Smooth muscle cell (in vitro differentiated cells): ENCODE measurements at regions not wholly inside any gene's neighbourhood (a gene's known extent, or its start where the extent isn't known, plus 50 kb on each side); places are given as distances from the start of the nearest gene placed in this dataset.

Source experiments
- DNase-seq: peaks from one replicate; lab custom pipeline; 2025; ENCODE audit not compliant: unreplicated experiment; lab: John Stamatoyannopoulos, UW
- H2AFZ ChIP-seq: fragments of 200-600 bp; sonication (generic); 2 replicates; pipeline ENCODE4 v1.6.0; 2016; ENCODE audit warnings: antibody characterized with exemption, low read depth, mild to moderate bottlenecking
- H3F3A ChIP-seq: fragments of 200-600 bp; sonication (generic); 2 replicates; pipeline ENCODE4 v1.6.0; 2017; ENCODE audit warnings: antibody characterized with exemption, low read depth
- H3K27ac ChIP-seq: fragments of 200-600 bp; sonication (generic); 2 replicates; pipeline ENCODE4 v1.5.1; 2016; ENCODE audit warnings: low read depth, mild to moderate bottlenecking
- H3K27me3 ChIP-seq: fragments of 200-600 bp; sonication (generic); 2 replicates; pipeline ENCODE4 v1.6.1; 2016; ENCODE audit warnings: low read depth, mild to moderate bottlenecking
- H3K36me3 ChIP-seq: fragments of 200-600 bp; sonication (generic); 2 replicates; pipeline ENCODE4 v1.5.1; 2016; ENCODE audit warnings: low read depth
- H3K4me1 ChIP-seq: fragments of 200-600 bp; sonication (generic); 2 replicates; pipeline ENCODE4 v1.5.1; 2016; ENCODE audit warnings: low read depth
- H3K4me2 ChIP-seq: fragments of 200-600 bp; sonication (generic); 2 replicates; pipeline ENCODE4 v1.6.0; 2016; ENCODE audit warnings: mild to moderate bottlenecking
- H3K4me3 ChIP-seq: fragments of 200-600 bp; sonication (generic); 2 replicates; pipeline ENCODE4 v1.5.1; 2016; ENCODE audit warnings: mild to moderate bottlenecking
- H3K79me2 ChIP-seq: fragments of 200-600 bp; sonication (generic); 2 replicates; pipeline ENCODE4 v1.6.0; 2016; ENCODE audit warnings: low read depth, mild to moderate bottlenecking
- H3K9ac ChIP-seq: fragments of 200-600 bp; sonication (generic); 2 replicates; pipeline ENCODE4 v1.6.0; 2016; ENCODE audit warnings: low read depth
- H3K9me3 ChIP-seq: fragments of 200-600 bp; sonication (generic); replicated peaks from 2 replicates; pipeline ENCODE4 v1.5.1; 2016; ENCODE audit warnings: low read depth
- H4K20me1 ChIP-seq: fragments of 200-600 bp; sonication (generic); 2 replicates; pipeline ENCODE4 v1.6.0; 2016; ENCODE audit warnings: low read depth
- WGBS: methylation state at CpG from one replicate; pipeline ENCODE4 v1.1.7; 2016; ENCODE audit warnings: low lambda C conversion rate; 5-methylcytosine and 5-hydroxymethylcytosine counted together
- TF ChIP-seq, protein P1 (sequence below): fragments of 200-600 bp; sonication (generic); IDR thresholded peaks from 2 replicates; pipeline ENCODE4 v1.5.1; 2017; ENCODE audit warnings: borderline replicate concordance, mild to moderate bottlenecking, antibody characterized with exemption; ENCODE audit not compliant: insufficient read depth, poor library complexity, severe bottlenecking

DNA sequence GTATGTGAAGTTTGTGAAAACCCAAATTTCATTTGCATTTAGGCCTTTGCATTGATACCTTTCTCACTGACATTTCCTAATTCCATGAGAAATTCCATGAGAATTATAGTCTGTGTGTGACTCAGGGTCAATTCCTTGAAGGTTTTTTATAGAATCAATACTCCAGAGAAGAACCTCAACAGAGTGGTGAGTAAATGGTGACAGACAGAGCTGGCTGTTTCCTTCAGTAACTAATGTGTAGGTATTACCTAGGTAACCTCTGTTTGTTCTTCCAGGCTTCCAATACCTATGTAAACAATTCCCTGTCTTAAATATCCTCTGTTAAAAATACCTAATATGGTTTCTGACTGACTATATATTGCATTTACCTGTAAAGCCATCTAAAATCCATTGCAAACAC lies 117.0 kb downstream of the TTC8 start:
- TF ChIP-seq, protein P1, sequence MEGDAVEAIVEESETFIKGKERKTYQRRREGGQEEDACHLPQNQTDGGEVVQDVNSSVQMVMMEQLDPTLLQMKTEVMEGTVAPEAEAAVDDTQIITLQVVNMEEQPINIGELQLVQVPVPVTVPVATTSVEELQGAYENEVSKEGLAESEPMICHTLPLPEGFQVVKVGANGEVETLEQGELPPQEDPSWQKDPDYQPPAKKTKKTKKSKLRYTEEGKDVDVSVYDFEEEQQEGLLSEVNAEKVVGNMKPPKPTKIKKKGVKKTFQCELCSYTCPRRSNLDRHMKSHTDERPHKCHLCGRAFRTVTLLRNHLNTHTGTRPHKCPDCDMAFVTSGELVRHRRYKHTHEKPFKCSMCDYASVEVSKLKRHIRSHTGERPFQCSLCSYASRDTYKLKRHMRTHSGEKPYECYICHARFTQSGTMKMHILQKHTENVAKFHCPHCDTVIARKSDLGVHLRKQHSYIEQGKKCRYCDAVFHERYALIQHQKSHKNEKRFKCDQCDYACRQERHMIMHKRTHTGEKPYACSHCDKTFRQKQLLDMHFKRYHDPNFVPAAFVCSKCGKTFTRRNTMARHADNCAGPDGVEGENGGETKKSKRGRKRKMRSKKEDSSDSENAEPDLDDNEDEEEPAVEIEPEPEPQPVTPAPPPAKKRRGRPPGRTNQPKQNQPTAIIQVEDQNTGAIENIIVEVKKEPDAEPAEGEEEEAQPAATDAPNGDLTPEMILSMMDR, result no peak
- H3K4me3 ChIP-seq, result no peak overlapping the region
- no peaks in the 10 kb centered on the region for H3K79me2 ChIP-seq
- no peaks in the 10 kb centered on the region for H3K27me3 ChIP-seq
- H2AFZ ChIP-seq, result no peak overlapping the region
- no peaks in the 10 kb centered on the region for H4K20me1 ChIP-seq
- no peak overlapping the region for H3K27ac ChIP-seq
- H3K9me3 ChIP-seq, result no peaks in the 10 kb centered on the region
- no peak overlapping the region for H3K4me2 ChIP-seq
- H3K9ac ChIP-seq, result no peak overlapping the region
- H3K4me1 ChIP-seq, result no peaks in the 10 kb centered on the region
- no peak for DNase-seq
- no peaks in the 10 kb centered on the region for H3K36me3 ChIP-seq
- H3F3A ChIP-seq, result no peaks in the 10 kb centered on the region

DNA sequence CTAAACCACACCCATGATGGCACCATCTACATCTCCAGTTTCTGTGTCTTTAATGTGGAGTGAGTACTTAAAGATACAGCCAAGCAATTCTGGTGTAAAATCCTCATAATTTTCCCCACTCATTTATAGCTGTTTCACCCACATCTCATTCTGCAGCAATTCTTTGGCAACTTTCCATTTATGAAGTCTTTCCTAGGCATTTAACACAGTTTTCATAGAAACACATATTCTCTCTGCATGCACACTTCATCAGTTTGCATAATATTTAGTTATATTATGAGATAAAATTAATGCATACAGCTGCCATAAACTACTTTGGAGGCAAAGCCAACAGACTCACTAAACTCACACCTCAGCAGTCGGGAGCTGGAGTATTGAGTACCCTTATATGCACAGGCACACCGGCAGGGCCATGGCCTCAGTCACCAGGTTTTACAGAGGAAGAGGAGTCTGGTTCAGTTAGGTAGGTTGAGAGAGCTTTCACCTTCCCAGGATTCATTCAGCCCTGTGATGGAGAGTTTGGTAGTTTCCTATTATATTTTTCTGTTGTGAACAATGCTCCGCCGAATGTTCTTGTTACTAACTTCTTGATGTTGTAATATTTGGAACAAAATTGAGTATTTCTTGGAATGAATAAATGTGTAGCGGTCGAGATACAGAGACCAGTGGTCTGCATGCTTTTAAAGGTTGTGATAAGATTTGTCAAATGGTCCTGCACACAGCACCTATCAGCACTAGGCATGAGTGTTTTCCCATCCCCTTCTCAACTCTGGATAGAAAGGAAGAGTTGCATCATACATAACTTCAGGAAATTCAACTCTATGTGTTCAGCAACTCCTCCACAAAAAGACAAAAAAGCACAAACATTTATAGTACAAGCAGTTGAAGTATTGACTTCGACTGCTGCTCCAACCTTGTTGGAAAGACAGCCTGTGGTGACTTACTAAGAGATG lies 123.5 kb downstream of the TTC8 start:
- TF ChIP-seq, protein P1, result no peak
- Histone ChIP-seq H3K4me3 (no peak overlapping the region), H3K79me2 (no peaks in the 10 kb centered on the region), H3K9ac (no peak overlapping the region), H4K20me1 (no peaks in the 10 kb centered on the region), H3K27me3 (peaks cover 2% of the 10 kb centered on the region), H3K4me1 (no peaks in the 10 kb centered on the region), H3K27ac (no peak overlapping the region), H2AFZ (no peak overlapping the region), H3K36me3 (no peaks in the 10 kb centered on the region), H3F3A (no peaks in the 10 kb centered on the region), H3K9me3 (no peaks in the 10 kb centered on the region), H3K4me2 (no peak overlapping the region)
- 91% methylated on average over 7 of the region's 7 CpGs for WGBS
- DNase-seq, result no peak

DNA sequence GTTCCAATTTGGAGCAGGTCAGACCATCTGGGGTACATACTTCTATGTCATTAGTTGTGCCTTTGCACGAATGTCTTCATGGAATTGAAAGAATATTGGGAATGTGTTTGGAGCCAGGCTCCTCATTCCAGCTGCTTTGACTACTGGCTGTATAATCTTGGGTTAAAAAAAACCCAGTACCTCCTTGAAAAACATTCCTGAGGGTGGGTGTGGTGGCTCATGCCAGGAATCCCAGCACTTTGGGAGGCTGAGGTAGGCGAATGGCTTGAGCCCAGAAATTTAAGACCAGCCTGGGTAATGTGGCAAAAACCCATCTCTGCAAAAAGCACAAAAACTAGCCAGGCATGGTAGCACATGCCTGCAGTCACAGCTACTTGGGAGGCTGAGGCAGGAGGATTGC lies 125.6 kb downstream of the TTC8 start:
- no peak overlapping the region for H3K4me3 ChIP-seq
- H3K4me1 ChIP-seq, result no peaks in the 10 kb centered on the region
- no peak overlapping the region for H2AFZ ChIP-seq
- H3K36me3 ChIP-seq, result no peaks in the 10 kb centered on the region
- H4K20me1 ChIP-seq, result no peaks in the 10 kb centered on the region
- no peaks in the 10 kb centered on the region for H3F3A ChIP-seq
- no peak overlapping the region for H3K27ac ChIP-seq
- TF ChIP-seq, protein P1, result no peak
- H3K9me3 ChIP-seq, result no peaks in the 10 kb centered on the region
- DNase-seq, result no peak
- H3K79me2 ChIP-seq, result no peaks in the 10 kb centered on the region
- WGBS, result 69% methylated on average over 2 of the region's 2 CpGs
- H3K4me2 ChIP-seq, result no peak overlapping the region
- peaks cover 2% of the 10 kb centered on the region for H3K27me3 ChIP-seq
- no peak overlapping the region for H3K9ac ChIP-seq

DNA sequence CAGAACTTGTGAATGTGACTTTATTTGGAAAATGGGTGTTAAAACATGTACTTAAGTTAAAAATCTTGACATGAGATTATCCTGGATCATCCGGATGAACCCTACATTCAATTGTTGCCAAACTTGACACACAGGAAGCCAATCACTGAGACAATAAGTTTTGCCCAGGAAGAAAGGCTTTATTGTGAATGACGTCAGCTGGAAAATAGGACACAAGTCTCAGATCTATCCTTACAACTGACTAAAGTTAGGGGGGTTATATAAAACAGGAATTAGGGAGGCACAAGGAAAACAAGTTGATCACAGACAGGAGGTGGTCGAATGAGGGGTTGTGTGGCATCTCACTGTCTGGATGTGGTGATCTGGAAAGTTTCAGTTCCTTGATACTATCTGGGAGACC lies 126.9 kb downstream of the TTC8 start:
- H4K20me1 ChIP-seq, result no peaks in the 10 kb centered on the region
- no peak for DNase-seq
- no peaks in the 10 kb centered on the region for H3K9me3 ChIP-seq
- H3K4me3 ChIP-seq, result no peak overlapping the region
- H3K9ac ChIP-seq, result no peak overlapping the region
- TF ChIP-seq, protein P1, result no peak
- H2AFZ ChIP-seq, result no peak overlapping the region
- H3K27ac ChIP-seq, result no peak overlapping the region
- 76% methylated on average over 3 of the region's 3 CpGs for WGBS
- no peaks in the 10 kb centered on the region for H3K4me1 ChIP-seq
- H3K4me2 ChIP-seq, result no peak overlapping the region
- H3K27me3 ChIP-seq, result peaks cover 2% of the 10 kb centered on the region
- no peaks in the 10 kb centered on the region for H3K36me3 ChIP-seq
- H3K79me2 ChIP-seq, result no peaks in the 10 kb centered on the region
- H3F3A ChIP-seq, result no peaks in the 10 kb centered on the region
